Common myeloid progenitor, CD34-positive (primary cell): ENCODE measurements at regions not wholly inside any gene's neighbourhood (a gene's known extent, or its start where the extent isn't known, plus 50 kb on each side); places are given as distances from the start of the nearest gene placed in this dataset.

ENCODE experiments used
- CTCF ChIA-PET: fragments of 350-600 bp; sonication (Branson Sonifier 250); formaldehyde crosslinking; loops from one replicate; lab custom pipeline; 2021; ENCODE audit warnings: antibody characterized with exemption; lab: Charles Lee
- POLR2A ChIA-PET: fragments of 350-600 bp; sonication (Branson Sonifier 250); formaldehyde crosslinking; loops from one replicate; lab custom pipeline; 2021; ENCODE audit warnings: antibody characterized with exemption; lab: Charles Lee
- DNase-seq, 3 donors: peaks; one replicate each; pipeline versions ENCODE4 v3.0.0 to v3.0.0-alpha.2; 2013
- H3K27ac ChIP-seq, 2 experiments: 1 replicate in 1 of 2; 2 replicates in 1 of 2; pipeline ENCODE4 v1.7.0; 2013; ENCODE audit warnings: inconsistent platforms in 2 of 2, low read length in 2 of 2, mild to moderate bottlenecking in 2 of 2, low read depth in 1 of 2, moderate library complexity in 1 of 2; ENCODE audit not compliant: severe bottlenecking in 2 of 2, insufficient read depth in 1 of 2, poor library complexity in 1 of 2
- H3K27me3 ChIP-seq, 5 experiments: replicated peaks in 2 of 5; 1 replicate in 3 of 5; 2 replicates in 2 of 5; pipeline versions ENCODE4 v1.6.1 to v1.7.0; 2013; ENCODE audit warnings: low read length in 4 of 5, mild to moderate bottlenecking in 2 of 5, moderate library complexity in 2 of 5, inconsistent platforms in 1 of 5; ENCODE audit not compliant: insufficient read depth in 5 of 5, control insufficient read depth in 4 of 5
- H3K36me3 ChIP-seq, 4 experiments: 1 replicate in 2 of 4; 2 replicates in 2 of 4; pipeline versions ENCODE4 v1.6.1 to v1.7.0; 2013; ENCODE audit warnings: low read length in 3 of 4, control low read depth in 1 of 4, mild to moderate bottlenecking in 1 of 4; ENCODE audit not compliant: control insufficient read depth in 4 of 4, insufficient read depth in 4 of 4
- H3K4me1 ChIP-seq, 4 experiments: 1 replicate in 3 of 4; 2 replicates in 1 of 4; pipeline versions ENCODE4 v1.6.1 to v1.7.1; 2013; ENCODE audit warnings: low read length in 3 of 4, mild to moderate bottlenecking in 3 of 4, control low read depth in 1 of 4, inconsistent platforms in 1 of 4, moderate library complexity in 1 of 4; ENCODE audit not compliant: control insufficient read depth in 4 of 4, insufficient read depth in 4 of 4; ENCODE audit errors: control extremely low read depth in 1 of 4
- H3K4me3 ChIP-seq, 7 experiments: 1 replicate in 4 of 7; 2 replicates in 3 of 7; pipeline versions ENCODE4 v1.5.1 to v1.7.0; 2013; ENCODE audit warnings: mild to moderate bottlenecking in 7 of 7, low read length in 6 of 7, moderate library complexity in 6 of 7, inconsistent platforms in 2 of 7, low read depth in 2 of 7, control low read depth in 1 of 7; ENCODE audit not compliant: insufficient read depth in 4 of 7, control insufficient read depth in 1 of 7; ENCODE audit errors: extremely low read depth in 1 of 7
- H3K9me3 ChIP-seq, 5 experiments: 1 replicate in 4 of 5; 2 replicates in 1 of 5; pipeline versions ENCODE4 v1.6.1 to v1.7.1; 2013; ENCODE audit warnings: low read length in 4 of 5, mild to moderate bottlenecking in 2 of 5, inconsistent platforms in 1 of 5, low read depth in 1 of 5, moderate library complexity in 1 of 5; ENCODE audit not compliant: control insufficient read depth in 4 of 5, insufficient read depth in 2 of 5; ENCODE audit errors: control extremely low read depth in 1 of 5
- WGBS: methylation state at CpG from one replicate; pipeline ENCODE4 v1.1.5; 2013; ENCODE audit not compliant: insufficient coverage; 5-methylcytosine and 5-hydroxymethylcytosine counted together

DNA sequence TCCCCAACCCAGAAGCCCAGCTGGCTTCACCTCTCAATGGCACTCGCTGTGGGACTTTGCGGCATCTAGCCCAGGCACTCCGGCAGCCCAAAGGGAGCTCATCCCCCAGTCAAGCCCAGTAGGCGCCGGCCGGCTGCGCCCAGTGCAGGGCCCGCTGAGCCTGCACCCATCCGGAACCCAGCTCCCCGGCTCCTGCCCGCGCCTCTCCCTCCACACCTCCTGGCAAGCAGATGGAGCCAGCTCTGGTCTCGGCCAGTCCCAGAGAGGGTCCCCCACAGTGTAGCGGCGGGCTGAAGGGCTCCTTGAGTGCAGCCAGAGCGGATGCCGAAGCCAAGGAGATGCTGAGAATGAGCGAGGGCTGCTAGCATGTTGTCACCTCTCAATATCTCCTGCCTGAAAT lies 116.8 kb upstream of the UGT8 start:
- ChIA-PET POLR2A (no interaction called here), CTCF (no interaction called here)
- peaks cover 0 to 1% (median 0%) of the 10 kb centered on the region in 5 experiments for H3K9me3 ChIP-seq
- H3K36me3 ChIP-seq = no peaks in the 10 kb centered on the region
- H3K4me1 ChIP-seq = no peaks in the 10 kb centered on the region
- DNase-seq = no peak
- 98% methylated on average over 13 of the region's 18 CpGs for WGBS
- no peaks in the 10 kb centered on the region for H3K27me3 ChIP-seq
- no peak overlapping the region for H3K27ac ChIP-seq
- H3K4me3 ChIP-seq = no peak overlapping the region

DNA sequence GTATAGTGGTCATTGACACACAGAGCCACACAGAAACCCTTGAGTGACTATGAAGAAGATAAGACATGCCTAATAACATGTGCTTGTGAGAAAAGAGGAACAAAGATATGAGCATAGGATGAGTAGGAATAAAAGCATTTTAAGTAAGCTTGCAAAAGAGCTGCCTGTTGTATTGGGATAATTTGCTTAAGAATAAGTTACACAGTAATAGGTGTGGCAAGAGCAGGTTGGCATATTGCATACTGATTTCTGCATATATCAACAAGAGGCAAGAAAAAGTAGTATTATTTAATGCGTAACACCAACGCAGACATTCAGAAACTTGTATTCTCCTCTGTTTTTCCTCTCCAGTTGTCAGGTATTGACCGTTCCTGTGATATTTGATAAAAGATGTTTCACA lies 111.5 kb upstream of the UGT8 start:
- no peak overlapping the region for H3K4me3 ChIP-seq
- CTCF ChIA-PET = interaction anchor here (1.0 kb wide), 1 partner anchor 21 kb away, joined by 3 read pairs; no protein-coding TSS in a partner anchor
- no CpG with 5 or more reads among the region's 3 CpGs for WGBS

GRCh38 chr4:114488301-114488982 lies 110.2 kb upstream of the UGT8 start:
- ChIA-PET CTCF (no interaction called here), POLR2A (no interaction called here)
- Histone ChIP-seq H3K27me3 (no peaks in the 10 kb centered on the region), H3K9me3 (no peaks in the 10 kb centered on the region), H3K36me3 (no peaks in the 10 kb centered on the region), H3K27ac (no peak overlapping the region), H3K4me1 (no peaks in the 10 kb centered on the region), H3K4me3 (no peak overlapping the region)
- 92% methylated on average over 2 of the region's 3 CpGs for WGBS
- no peak for DNase-seq

More for the DNA sequence above, 111.5 kb upstream of the UGT8 start:
- POLR2A ChIA-PET = no interaction called here
- DNase-seq = no peak
- no peaks in the 10 kb centered on the region for H3K36me3 ChIP-seq
- no peaks in the 10 kb centered on the region for H3K4me1 ChIP-seq
- H3K27ac ChIP-seq = no peak overlapping the region
- no peaks in the 10 kb centered on the region for H3K9me3 ChIP-seq
- H3K27me3 ChIP-seq = no peaks in the 10 kb centered on the region

GRCh38 chr4:114494246-114494803 lies 104.3 kb upstream of the UGT8 start:
- Histone ChIP-seq H3K9me3 (no peaks in the 10 kb centered on the region), H3K27ac (no peak overlapping the region), H3K4me3 (no peak overlapping the region), H3K27me3 (no peaks in the 10 kb centered on the region), H3K36me3 (no peaks in the 10 kb centered on the region), H3K4me1 (no peaks in the 10 kb centered on the region)
- WGBS = no CpG with 5 or more reads among the region's 2 CpGs
- ChIA-PET CTCF (no interaction called here), POLR2A (no interaction called here)
- no peak for DNase-seq

GRCh38 chr4:114495471-114495928 lies 103.1 kb upstream of the UGT8 start:
- 44% methylated on average over 6 of the region's 8 CpGs for WGBS
- no peaks in the 10 kb centered on the region for H3K4me1 ChIP-seq
- POLR2A ChIA-PET = interaction anchor here (0.6 kb wide), 1 partner anchor 321 kb away, joined by 3 read pairs; no protein-coding TSS in a partner anchor

DNA sequence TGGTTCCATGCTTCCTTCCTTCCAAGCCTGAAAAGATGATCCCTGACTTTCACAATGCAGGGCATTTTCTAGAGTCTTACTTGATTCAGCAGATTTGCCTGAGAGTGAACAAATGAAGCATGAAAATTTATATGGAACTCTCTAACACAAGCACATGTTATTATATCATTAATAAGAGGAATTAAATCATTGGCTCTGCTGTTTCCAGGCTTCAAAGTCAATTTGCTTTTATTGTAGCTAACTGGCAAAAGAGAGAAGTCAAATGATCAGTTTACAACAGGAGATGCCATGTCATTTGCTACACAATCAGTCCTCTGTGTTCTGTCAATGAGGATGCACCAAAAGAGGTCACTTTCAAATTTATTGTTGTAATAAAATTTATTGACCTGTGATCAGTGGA lies 101.5 kb upstream of the UGT8 start:
- H3K4me3 ChIP-seq = no peak overlapping the region
- no peaks in the 10 kb centered on the region for H3K27me3 ChIP-seq
- no peak for DNase-seq
- H3K9me3 ChIP-seq = no peaks in the 10 kb centered on the region
- no peaks in the 10 kb centered on the region for H3K4me1 ChIP-seq
- H3K27ac ChIP-seq = no peak overlapping the region
- CTCF ChIA-PET = interaction anchor here (0.7 kb wide), 1 partner anchor 292 kb away, joined by 3 read pairs; no protein-coding TSS in a partner anchor
- POLR2A ChIA-PET = no interaction called here
- no peaks in the 10 kb centered on the region for H3K36me3 ChIP-seq

More at GRCh38 chr4:114495471-114495928, 103.1 kb upstream of the UGT8 start:
- no peak overlapping the region for H3K27ac ChIP-seq
- CTCF ChIA-PET = no interaction called here
- no peak for DNase-seq
- no peaks in the 10 kb centered on the region for H3K27me3 ChIP-seq
- H3K4me3 ChIP-seq = no peak overlapping the region
- H3K9me3 ChIP-seq = no peaks in the 10 kb centered on the region
- no peaks in the 10 kb centered on the region for H3K36me3 ChIP-seq

GRCh38 chr4:114509340-114509739 lies 89.3 kb upstream of the UGT8 start:
- H3K4me3 ChIP-seq = no peak overlapping the region
- H3K4me1 ChIP-seq = no peaks in the 10 kb centered on the region
- DNase-seq = no peak
- ChIA-PET CTCF (interaction anchor here (1.4 kb wide), 1 partner anchor 23 kb away, joined by 3 read pairs; no protein-coding TSS in a partner anchor), POLR2A (no interaction called here)
- no peak overlapping the region for H3K27ac ChIP-seq
- no peaks in the 10 kb centered on the region for H3K9me3 ChIP-seq
- H3K36me3 ChIP-seq = no peaks in the 10 kb centered on the region
- H3K27me3 ChIP-seq = no peaks in the 10 kb centered on the region
